Neural cell (in vitro differentiated cells): ENCODE measurements at regions not wholly inside any gene's neighbourhood (a gene's known extent, or its start where the extent isn't known, plus 50 kb on each side); places are given as distances from the start of the nearest gene placed in this dataset.
A peak's percentile ranks its signal among the peaks of the same experiment; 100 is the strongest.

Source experiments
- H2AFZ ChIP-seq: fragments of 200-600, 300-800 bp; sonication (generic), shearing (Covaris generic); 2 replicates; pipeline ENCODE4 v1.6.0; 2014; ENCODE audit warnings: low read depth, mild to moderate bottlenecking, antibody characterized with exemption, low read length, moderate library complexity
- H3F3A ChIP-seq: fragments of 200-600 bp; shearing (Covaris generic); 2 replicates; pipeline ENCODE4 v1.6.1; 2016; ENCODE audit warnings: mild to moderate bottlenecking, moderate library complexity, mixed read lengths, antibody characterized with exemption, low read length; ENCODE audit not compliant: insufficient read depth, poor library complexity, severe bottlenecking
- H3K27ac ChIP-seq: fragments of 200-600, 300-800 bp; sonication (generic), shearing (Covaris generic); 2 replicates; pipeline ENCODE4 v1.5.1; 2014; ENCODE audit warnings: mild to moderate bottlenecking, low read length, moderate library complexity
- H3K27me3 ChIP-seq: fragments of 300-800, 200-600 bp; sonication (generic), shearing (Covaris generic); 2 replicates; pipeline ENCODE4 v1.6.0; 2014; ENCODE audit warnings: mild to moderate bottlenecking, low read depth, low read length, moderate library complexity; ENCODE audit not compliant: insufficient read depth
- H3K36me3 ChIP-seq: fragments of 300-800, 200-600 bp; sonication (generic), shearing (Covaris generic); 2 replicates; pipeline ENCODE4 v1.5.1; 2014; ENCODE audit warnings: mild to moderate bottlenecking, antibody characterized with exemption, low read length, moderate library complexity; ENCODE audit not compliant: insufficient read depth
- H3K4me2 ChIP-seq: fragments of 300-800, 200-600 bp; sonication (generic), shearing (Covaris generic); 2 replicates; pipeline ENCODE4 v1.6.0; 2014; ENCODE audit warnings: mild to moderate bottlenecking, low read length
- H3K4me3 ChIP-seq: fragments of 300-800, 200-600 bp; sonication (generic), shearing (Covaris generic); 2 replicates; pipeline ENCODE4 v1.5.1; 2014; ENCODE audit warnings: mild to moderate bottlenecking, low read length, moderate library complexity
- H3K79me2 ChIP-seq: fragments of 200-600 bp; shearing (Covaris generic); replicated peaks from 2 replicates; pipeline ENCODE4 v1.6.0; 2014; ENCODE audit warnings: mild to moderate bottlenecking, low read length, moderate library complexity; ENCODE audit not compliant: insufficient read depth
- H3K9ac ChIP-seq: fragments of 300-800, 200-600 bp; sonication (generic), shearing (Covaris generic); 2 replicates; pipeline ENCODE4 v1.6.1; 2016; ENCODE audit warnings: mild to moderate bottlenecking, low read length, mixed read lengths
- H3K9me2 ChIP-seq: fragments of 200-600 bp; shearing (Covaris generic); 2 replicates; pipeline ENCODE4 v1.6.1; 2016; ENCODE audit warnings: mild to moderate bottlenecking, low read length, mixed read lengths; ENCODE audit not compliant: insufficient read depth
- H3K9me3 ChIP-seq: fragments of 200-600, 300-800 bp; sonication (generic), shearing (Covaris generic); 2 replicates; pipeline ENCODE4 v1.6.1; 2016; ENCODE audit warnings: mild to moderate bottlenecking, mixed run types, low read length, moderate library complexity, mixed read lengths
- H4K20me1 ChIP-seq: fragments of 200-600 bp; shearing (Covaris generic); 2 replicates; pipeline ENCODE4 v1.6.1; 2016; ENCODE audit warnings: mild to moderate bottlenecking, mixed run types; ENCODE audit not compliant: insufficient read depth
- CTCF ChIP-seq: fragments of 450-650 bp; IDR thresholded peaks from 2 replicates; pipeline ENCODE4 v1.5.1; 2014; ENCODE audit warnings: antibody characterized with exemption, mild to moderate bottlenecking, moderate library complexity; ENCODE audit not compliant: poor library complexity, severe bottlenecking
- EP300 ChIP-seq: fragments of 450-650 bp; conservative IDR thresholded peaks from 2 replicates; pipeline ENCODE4 v1.6.1; 2014; ENCODE audit warnings: antibody characterized with exemption, mild to moderate bottlenecking, moderate library complexity; ENCODE audit not compliant: poor library complexity, severe bottlenecking
- EZH2 ChIP-seq: fragments of 200-600, 300-800 bp; shearing (Covaris generic), sonication (generic); IDR thresholded peaks from 2 replicates; pipeline ENCODE4 v1.6.1; 2014; ENCODE audit warnings: antibody characterized with exemption, low read length, borderline replicate concordance, mild to moderate bottlenecking; ENCODE audit not compliant: insufficient read depth, poor library complexity, severe bottlenecking
- MXI1 ChIP-seq: fragments of 450-650 bp; conservative IDR thresholded peaks from 2 replicates; pipeline ENCODE4 v1.6.1; 2014; ENCODE audit warnings: antibody characterized with exemption, mild to moderate bottlenecking; ENCODE audit not compliant: poor library complexity, severe bottlenecking
- POLR2AphosphoS5 ChIP-seq: IDR thresholded peaks from 2 replicates; pipeline ENCODE4 v1.6.1; 2012
- RAD21 ChIP-seq: fragments of 450-650 bp; conservative IDR thresholded peaks from 2 replicates; pipeline ENCODE4 v1.6.1; 2014; ENCODE audit warnings: antibody characterized with exemption, mild to moderate bottlenecking, moderate library complexity
- SMC3 ChIP-seq: fragments of 450-650 bp; conservative IDR thresholded peaks from 2 replicates; pipeline ENCODE4 v1.6.1; 2014; ENCODE audit warnings: antibody characterized with exemption, mild to moderate bottlenecking, moderate library complexity; ENCODE audit not compliant: poor library complexity
- TAF1 ChIP-seq: IDR thresholded peaks from 2 replicates; pipeline ENCODE4 v1.6.1; 2012; ENCODE audit warnings: low read depth
- TF ChIP-seq, protein P1 (sequence below): IDR thresholded peaks from 2 replicates; pipeline ENCODE4 v1.6.1; 2012; ENCODE audit warnings: borderline replicate concordance

DNA sequence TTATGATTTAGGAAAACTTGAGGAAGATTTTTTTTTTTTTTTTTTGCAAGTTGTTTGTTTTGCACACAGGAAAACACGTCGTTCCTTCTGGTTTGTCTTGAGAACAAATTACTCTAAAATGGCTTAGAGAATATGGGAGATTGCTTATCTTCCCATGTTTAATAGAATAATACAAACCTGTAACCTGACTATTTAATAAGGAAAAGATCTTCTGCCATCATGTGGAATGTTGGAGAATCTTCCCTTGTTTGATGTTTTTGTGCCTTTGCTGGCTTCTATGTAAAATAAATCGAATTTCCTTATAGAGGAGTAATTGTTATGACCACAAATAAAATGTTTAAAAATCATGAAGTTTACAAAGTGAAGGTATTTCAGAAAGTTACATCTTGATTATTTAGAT lies 818.8 kb downstream of the GATA3 start:
- Histone ChIP-seq H2AFZ (no peak overlapping the region), H3K36me3 (no peaks in the 10 kb centered on the region), H3K4me3 (no peak overlapping the region), H3K27ac (no peak overlapping the region), H3K9me3 (no peaks in the 10 kb centered on the region), H3F3A (no peaks in the 10 kb centered on the region), H3K79me2 (no peaks in the 10 kb centered on the region), H3K27me3 (no peaks in the 10 kb centered on the region), H4K20me1 (no peaks in the 10 kb centered on the region), H3K4me2 (no peak overlapping the region), H3K9me2 (no peaks in the 10 kb centered on the region), H3K9ac (no peak overlapping the region)
- TF ChIP-seq POLR2AphosphoS5 (no peak), EZH2 (no peak), MXI1 (no peak), CTCF (peak; percentile 67), EP300 (no peak), TAF1 (no peak), SMC3 (peak; percentile 79), RAD21 (peak; percentile 75)
- TF ChIP-seq, protein P1, sequence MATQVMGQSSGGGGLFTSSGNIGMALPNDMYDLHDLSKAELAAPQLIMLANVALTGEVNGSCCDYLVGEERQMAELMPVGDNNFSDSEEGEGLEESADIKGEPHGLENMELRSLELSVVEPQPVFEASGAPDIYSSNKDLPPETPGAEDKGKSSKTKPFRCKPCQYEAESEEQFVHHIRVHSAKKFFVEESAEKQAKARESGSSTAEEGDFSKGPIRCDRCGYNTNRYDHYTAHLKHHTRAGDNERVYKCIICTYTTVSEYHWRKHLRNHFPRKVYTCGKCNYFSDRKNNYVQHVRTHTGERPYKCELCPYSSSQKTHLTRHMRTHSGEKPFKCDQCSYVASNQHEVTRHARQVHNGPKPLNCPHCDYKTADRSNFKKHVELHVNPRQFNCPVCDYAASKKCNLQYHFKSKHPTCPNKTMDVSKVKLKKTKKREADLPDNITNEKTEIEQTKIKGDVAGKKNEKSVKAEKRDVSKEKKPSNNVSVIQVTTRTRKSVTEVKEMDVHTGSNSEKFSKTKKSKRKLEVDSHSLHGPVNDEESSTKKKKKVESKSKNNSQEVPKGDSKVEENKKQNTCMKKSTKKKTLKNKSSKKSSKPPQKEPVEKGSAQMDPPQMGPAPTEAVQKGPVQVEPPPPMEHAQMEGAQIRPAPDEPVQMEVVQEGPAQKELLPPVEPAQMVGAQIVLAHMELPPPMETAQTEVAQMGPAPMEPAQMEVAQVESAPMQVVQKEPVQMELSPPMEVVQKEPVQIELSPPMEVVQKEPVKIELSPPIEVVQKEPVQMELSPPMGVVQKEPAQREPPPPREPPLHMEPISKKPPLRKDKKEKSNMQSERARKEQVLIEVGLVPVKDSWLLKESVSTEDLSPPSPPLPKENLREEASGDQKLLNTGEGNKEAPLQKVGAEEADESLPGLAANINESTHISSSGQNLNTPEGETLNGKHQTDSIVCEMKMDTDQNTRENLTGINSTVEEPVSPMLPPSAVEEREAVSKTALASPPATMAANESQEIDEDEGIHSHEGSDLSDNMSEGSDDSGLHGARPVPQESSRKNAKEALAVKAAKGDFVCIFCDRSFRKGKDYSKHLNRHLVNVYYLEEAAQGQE: no peak

DNA sequence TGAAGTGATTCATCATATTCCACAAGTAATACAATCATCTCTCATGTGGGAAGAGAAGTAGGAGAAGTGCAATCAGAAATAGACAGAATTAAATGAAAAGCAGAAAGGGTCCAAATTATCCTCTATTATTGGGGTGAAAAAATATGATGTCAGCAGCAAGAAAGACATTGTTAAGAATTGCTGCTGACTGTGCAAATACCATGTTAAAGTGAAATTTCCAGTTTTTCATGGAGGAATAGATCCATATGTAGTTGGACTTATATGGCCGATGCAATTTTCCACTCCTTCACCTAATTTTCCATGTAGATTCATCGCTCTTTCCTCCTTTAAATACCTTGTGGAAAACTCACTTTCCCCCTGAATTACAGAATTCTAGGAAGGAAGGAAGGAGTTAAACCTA lies 819.8 kb downstream of the GATA3 start:
- Histone ChIP-seq H3F3A (no peaks in the 10 kb centered on the region), H3K9ac (no peak overlapping the region), H4K20me1 (no peaks in the 10 kb centered on the region), H3K27ac (no peak overlapping the region), H2AFZ (no peak overlapping the region), H3K4me2 (no peak overlapping the region), H3K9me3 (no peaks in the 10 kb centered on the region), H3K9me2 (no peaks in the 10 kb centered on the region), H3K36me3 (no peaks in the 10 kb centered on the region), H3K27me3 (no peaks in the 10 kb centered on the region), H3K4me3 (no peak overlapping the region), H3K79me2 (no peaks in the 10 kb centered on the region)
- TF ChIP-seq EP300 (no peak), POLR2AphosphoS5 (no peak), CTCF (no peak), SMC3 (no peak)
